ENCODE measurements at regions not wholly inside any gene's neighbourhood (a gene's known extent, or its start where the extent isn't known, plus 50 kb on each side); places are given as distances from the start of the nearest gene placed in this dataset.
A peak's percentile ranks its signal among the peaks of the same experiment; 100 is the strongest.

DNA sequence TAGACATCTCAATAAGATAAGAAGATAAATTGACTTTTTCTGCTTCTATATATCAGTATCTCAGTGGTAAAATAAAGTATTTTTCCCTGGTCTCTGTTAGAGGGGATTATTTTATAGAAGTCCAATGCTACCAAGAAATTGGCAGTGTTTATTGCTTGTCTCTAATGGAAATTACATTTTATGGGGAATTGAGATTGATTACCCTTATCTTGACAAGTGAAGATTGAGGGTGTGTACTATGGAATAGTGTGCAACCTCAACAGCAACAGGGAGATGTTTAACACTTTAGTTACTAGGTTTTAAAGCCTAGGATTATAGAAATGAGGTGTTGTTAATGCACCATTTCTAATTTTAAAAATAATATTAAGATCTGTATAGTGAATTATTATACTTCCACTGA, 154.8 kb upstream of the ROBO1 start:
- no peak for DNase-seq

DNA sequence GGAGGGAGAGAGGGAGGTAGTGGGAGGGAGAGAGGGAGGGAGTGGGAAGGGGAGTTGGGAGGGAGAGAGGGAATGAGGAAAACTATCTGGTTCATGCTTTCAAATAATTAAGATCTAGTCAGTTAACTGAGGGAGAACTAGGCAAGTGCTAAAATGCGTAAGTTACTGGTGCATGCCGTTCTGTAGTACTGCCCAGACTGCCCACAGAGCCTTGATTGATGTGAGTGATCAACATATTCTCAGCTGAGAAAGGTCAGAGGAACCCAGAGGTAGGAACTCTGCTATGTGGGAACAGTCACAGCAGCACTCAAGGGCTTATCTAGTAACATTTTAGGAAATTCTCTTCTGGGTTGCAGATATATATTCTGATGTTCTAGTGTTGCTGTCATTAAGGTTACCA, 149.8 kb upstream of the ROBO1 start:
- no peak for DNase-seq

DNA sequence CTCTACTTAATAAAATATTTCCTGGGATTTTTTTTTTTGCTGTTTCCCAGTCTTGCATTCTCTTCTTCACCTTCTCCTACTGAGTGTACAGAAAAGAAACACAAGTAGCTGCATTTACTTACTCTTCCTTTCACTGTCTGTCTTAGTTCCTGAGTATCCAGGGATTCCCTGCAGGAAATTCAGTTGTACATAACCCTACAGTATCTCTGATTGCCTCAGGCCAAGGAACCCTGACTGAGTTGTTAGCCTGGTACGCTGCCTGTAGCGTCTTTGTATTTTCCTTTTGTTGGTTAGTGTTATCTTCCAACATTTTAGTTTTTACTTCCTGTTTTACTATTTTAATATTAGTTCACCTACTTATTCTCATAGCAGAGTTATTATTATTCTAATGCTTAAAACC, 142.5 kb upstream of the ROBO1 start:
- DNase-seq = no peak

DNA sequence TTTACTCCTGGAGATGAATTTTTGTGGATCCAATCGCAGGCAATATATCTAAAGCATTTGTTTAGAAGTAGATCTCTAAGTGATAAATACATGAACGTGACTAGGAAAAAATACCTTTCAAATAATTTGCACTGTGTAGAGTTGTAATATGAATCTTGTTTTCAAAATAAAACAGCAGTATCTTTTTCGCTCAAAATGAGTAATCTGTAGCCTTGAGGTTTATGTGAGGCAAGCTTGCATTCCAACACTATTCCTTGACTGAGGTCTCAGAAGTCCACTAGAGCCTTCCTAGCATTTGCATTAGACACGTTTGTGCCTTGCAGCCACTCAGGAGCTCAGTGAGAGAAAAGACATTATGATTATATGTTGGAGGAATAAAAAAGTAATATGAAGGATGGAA, 138.3 kb upstream of the ROBO1 start:
- no peak for DNase-seq

DNA sequence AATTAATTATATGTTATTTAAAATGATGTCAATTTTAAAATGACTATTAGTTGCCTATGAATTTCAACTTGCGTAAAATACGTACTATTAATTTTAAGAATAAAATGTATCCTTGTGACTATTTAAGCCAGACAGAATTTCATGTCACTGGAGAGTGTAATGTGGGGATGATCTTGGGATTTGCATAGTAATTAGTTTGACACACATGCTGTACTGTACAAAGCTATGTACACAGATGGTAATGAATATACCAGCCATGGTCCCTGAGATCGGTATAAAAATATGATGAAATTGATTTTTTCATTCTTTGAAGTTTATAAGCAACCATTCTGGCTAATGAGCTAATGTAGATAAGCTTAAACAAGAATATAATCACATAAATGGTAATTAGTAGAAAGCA, 134.4 kb upstream of the ROBO1 start:
- no peak for DNase-seq

DNA sequence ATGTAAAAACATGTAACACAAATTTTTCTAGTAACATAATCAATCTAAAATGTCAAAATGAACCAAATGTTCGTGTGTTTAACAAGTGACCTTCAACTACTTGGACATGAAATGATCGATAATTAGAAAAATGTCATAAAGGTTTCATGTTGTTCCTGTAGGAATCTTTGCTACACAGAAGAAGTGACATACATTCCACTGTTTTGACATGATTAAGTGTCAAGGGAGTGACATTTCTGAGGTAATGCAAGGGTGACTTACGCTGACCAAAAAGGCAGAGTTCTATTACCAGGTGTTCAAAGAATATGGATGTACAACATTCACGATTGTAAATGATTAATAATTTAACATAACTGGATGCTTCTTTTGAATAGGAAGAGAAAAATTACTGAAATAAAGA, 131.1 kb upstream of the ROBO1 start:
- DNase-seq = no peak

DNA sequence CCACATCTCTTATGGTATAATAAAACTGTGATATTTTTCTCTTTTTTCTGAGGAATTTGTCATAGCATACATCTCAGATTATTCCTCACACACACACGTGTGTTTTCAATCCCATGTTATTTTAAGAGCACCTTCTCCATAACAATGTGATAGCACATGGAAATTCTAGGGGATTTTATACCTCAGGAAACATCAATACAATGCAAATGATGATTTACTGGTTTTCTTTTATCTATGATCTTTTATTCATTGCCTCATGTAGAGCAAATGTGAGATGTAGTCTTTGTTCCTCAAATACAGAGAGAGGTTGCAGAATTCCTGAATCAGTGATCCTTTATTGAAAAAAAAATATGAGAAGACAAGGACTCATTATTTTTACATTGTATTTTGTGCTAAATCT, 128.3 kb upstream of the ROBO1 start:
- DNase-seq = no peak

DNA sequence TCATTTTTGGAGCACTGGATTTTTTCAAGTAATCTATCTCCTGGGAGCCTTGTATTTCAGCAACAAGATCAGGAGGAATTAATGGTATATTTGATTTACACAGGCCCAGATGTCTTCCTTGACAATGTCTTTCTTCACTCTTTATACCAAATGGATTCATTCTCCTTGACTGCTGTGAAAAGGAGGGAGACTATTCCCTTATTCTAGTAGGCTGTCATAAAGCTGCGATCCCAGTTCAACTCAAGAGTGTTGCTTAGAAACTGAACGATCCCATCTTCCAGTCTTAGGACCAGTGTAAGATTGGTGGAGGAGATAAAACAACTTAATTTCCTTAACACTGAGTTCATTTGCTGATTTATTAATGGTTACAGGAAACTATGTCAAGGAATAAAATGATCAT, 119.4 kb upstream of the ROBO1 start:
- no peak for DNase-seq

DNA sequence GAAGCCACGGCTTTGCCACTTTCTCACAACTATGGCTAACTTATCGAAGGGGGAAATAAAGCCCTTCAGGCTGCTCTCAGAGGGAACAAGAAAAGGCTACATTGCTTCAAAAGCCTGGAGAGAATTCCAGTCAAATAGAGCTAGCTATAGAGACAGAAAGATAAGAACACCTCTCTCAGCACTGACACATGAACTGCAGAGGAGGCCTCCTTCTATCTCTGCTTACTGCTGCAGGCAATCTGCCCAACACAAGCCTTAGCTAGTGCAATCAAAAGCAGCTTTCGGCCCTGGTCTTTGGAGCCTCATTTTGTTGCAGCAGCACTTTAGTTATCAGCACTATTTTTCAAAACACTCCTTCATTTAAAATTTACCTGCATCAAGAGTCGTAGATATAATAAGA, 118.4 kb upstream of the ROBO1 start:
- no peak for DNase-seq

DNA sequence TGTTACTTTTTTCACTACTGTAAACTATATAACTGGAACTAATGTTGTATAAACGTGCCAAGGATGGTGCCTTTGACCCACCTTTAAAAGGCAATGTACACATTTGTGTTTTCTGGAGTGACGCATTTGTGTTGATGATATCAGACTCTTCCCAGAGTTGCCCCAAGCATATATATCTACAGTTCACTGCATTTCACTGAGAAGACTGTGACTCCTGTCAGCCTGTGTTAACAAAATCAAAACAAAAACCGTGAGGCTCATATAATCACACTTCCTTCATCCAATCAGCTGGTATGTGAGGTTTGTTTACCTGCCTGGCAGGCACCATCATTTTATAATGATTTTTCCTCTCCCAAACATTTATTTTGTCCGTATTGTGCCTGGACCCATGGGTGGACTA, 117.6 kb upstream of the ROBO1 start:
- no peak for DNase-seq

DNA sequence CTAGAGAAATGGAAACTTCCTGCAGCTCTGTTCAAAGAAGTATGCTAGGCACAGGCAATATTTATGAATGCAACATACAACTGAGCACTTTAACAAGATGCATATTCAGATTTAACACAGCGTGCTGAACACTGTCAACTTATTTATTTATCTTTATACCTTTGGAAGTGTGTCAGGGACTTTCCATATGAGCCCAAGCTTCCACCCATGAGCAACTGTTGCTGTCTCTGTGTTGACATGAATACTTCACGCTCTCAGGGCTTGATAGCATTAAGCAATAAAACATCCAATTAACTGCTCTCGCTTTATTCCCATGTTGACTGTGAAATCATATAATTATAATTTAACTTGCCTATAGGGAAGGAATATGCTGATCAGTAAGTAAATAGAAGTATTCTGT, 116.6 kb upstream of the ROBO1 start:
- no peak for DNase-seq

DNA sequence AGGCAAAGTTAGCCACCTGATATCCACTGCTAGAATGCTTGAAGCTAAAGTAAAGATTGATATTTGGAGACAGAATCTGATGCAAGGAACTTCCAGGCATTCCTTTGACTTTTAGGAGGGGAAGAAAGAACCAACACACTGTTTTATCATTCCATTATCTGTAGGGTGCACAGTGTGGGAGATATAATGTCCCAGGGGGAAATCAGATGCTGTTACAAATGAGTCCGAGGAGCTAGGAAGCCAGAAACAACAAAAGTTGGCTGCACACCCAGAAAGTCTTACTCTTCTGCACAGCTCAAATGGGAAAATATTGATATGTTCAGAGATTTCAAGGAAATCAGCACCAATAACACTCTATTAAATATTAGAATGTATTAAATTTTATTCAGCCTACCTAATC, 113.6 kb upstream of the ROBO1 start:
- no peak for DNase-seq

DNA sequence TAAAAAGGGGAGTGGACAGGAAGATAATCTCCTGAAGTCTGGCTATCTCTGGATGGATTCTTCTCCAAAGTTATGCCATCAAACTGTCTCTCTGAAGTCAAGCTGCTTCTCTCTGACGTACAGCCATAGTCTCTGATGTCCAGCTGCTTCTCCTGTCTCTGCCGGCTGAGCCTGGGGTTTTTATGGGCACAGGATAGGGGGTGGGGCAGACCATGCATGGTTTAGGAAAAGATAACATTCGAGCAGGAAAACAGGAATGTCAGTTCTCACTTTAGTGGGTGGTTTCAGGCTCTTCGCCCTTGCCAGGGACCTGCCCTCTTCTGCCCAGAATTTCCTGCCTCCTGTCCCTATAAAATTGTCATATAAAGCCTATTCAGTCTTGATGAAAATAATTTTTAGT, 110.9 kb upstream of the ROBO1 start:
- DNase-seq = peak; percentile 0

DNA sequence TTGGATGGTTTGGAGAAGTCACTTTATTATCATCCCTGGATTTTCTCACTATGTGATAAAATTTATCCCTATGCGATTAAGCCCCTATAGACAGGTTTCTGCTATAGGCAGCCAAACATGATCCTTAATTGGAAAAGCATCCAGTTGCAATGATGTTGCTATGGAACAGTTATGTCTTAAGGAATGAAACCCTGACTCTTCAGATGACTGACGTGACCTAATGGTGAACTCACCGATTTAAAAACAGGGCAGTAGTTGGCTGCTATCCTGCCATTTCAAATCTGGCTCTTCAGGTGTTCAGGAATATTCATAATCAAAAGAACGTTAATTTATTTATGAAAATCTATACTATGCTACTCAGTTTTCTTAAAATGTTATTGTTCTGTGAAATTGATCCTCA, 106.8 kb upstream of the ROBO1 start:
- DNase-seq = no peak

DNA sequence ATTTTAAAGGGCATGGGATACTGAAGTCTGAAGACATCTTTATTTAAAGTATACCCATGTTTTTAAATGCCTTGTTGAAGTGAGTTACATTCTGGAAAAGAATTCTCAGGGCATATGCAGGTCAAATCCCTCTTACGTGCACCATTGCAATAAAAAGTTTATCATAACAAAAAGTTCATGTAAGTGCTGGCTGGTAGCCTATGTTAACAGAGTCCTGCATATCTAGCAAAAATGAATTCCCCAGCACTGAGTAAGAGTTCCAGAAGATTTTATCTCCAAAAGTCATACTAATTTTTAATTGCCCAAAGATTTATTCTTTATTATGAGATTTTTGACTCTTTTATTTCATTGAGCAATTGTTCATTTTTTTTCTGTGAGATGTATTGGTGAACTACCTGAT, 104.7 kb upstream of the ROBO1 start:
- no peak for DNase-seq

DNA sequence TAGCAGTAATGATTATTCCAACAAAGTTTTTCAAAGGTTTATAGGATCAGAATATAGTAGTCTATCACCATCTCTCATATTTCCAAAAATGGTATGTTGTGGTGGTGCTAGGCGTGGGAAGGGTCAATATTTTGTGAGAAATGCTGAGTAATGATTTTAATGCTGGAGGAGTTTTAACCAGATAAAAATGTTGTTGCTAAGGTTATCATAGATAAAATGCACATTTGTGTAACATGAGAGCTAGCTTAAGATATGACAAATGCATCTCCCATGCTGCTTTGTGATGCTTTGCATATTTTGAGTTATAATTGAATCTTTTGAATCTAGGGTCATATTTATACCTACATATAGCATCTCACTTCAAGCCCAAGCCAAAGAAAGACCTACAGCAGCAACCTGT, 103.9 kb upstream of the ROBO1 start:
- no peak for DNase-seq

DNA sequence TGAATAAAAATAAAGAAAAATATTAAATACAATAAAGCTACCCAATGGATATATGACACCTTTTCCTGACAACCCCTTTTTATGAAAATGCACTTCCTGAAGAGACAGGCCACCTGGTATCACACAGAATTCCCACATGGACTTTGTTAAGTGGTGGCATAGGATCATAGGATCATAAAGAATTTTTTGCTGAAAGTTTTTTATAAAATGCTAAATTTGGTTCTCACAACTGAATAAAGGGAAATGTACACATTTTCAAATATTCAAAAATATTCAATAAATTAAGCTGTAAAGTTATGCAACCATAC, 102.5 kb upstream of the ROBO1 start:
- DNase-seq = no peak

DNA sequence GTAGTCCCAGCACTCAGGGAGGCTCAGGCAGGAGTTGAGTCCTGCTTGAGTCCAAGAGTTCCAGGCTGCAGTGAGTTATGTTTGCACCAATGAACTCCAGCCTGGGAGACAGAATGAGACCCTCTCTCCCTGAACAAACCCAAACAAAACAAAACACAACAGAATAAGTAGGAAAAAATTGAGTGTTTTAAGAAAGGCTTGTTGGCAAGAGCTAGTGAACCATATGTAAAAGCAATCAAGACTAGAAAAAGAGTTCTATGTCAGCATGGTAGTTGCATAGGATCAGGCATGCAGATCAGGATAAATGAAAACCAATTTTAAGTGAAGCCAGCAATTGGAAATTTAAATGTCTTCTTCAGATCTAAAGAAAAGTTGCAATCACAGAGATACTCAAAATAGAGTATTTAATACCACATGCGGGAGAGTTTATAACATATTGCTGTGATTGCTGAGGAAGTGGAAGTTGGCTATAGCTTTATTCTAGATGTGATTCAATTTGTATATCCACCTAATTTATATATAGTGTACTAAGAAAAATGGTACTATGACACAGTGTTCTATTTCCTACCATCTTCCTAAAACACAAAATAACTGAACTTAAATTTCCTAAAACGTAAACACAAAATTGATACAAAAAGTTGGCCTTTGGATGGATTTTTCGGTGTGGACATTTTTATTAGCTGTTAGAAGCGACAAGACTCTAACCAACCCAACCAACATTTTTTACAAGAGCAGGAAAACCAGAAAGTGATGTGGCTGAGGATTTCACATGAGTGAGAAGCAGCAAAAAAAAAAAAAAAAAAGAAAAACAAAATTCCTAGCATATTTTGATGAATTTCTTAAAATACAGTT, 101.9 kb upstream of the ROBO1 start:
- DNase-seq = no peak

DNA sequence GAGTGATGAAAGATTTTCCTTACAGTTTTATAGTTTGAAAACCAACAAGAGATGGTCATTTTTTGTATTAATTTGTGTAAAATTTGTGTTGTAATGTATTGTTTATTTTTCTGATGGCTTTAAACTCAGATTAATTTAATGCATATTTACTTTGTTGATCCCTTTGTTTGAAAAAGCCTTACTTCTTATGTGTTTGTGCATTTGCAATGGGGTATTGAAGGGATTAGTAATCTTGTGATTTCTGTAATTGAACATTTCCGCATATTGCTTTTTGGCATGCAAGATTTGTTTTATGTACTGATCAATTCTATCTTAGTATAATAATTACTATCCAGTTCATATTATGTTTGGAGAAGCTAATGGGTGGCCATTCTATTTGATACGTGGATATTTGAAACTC, 98.4 kb upstream of the ROBO1 start:
- no peak for DNase-seq

DNA sequence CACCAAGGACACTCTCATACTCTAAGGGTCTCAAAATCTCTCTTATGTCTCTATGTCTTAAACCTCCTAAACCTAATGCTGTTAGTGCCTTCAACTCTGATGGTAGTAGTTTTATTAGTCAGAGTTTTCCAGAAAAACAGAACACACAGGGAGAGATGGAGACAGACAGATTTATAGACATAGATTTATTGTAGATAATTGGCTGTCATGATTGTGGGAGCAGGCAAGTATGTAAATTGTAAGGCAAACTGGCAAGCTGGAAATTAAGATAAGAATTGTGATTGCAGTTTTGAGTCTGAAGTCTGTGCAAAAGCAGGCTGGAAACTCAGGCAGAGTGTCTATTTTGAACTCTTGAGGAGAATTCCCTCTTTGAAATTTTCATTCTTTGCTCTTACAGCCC, 96.3 kb upstream of the ROBO1 start:
- no peak for DNase-seq

DNA sequence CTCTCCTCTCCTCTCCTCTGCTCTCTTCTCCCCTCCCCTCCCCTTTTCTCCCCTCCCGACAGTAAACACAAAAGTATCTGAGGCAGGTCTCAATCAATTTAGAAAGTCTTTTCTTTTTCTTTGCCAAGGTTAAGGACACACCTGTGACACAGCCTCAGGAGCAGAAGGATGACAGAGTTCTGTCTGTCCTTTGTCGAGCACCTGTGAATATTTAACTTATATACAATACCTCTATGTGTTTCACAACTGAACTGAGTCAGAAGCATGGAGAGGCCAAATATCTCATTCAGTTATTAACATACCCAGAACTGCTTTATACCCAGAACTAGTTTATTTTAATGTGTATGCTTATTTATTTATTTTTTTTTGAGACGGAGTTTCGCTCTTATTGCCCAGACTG, 81.1 kb upstream of the ROBO1 start:
- DNase-seq = peak; percentile 23

DNA sequence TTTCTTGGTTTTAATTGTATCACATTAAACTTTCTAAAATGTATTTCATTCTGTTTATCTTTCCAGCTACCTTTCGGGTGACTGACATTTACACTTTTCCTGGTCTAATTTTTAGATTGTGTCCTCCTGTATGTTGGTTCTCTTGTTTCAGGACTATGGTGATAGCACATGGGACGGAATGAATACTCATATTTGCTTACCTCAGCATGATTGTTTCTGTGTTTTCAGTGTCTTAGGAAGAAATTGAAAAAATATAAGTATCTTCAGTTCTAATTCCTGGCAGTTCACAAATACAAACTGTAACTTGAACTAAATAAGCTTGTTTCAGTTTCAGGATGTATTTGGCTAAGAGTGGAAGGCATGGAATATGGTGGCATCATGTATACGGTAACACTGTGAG, 80.1 kb upstream of the ROBO1 start:
- DNase-seq = no peak

DNA sequence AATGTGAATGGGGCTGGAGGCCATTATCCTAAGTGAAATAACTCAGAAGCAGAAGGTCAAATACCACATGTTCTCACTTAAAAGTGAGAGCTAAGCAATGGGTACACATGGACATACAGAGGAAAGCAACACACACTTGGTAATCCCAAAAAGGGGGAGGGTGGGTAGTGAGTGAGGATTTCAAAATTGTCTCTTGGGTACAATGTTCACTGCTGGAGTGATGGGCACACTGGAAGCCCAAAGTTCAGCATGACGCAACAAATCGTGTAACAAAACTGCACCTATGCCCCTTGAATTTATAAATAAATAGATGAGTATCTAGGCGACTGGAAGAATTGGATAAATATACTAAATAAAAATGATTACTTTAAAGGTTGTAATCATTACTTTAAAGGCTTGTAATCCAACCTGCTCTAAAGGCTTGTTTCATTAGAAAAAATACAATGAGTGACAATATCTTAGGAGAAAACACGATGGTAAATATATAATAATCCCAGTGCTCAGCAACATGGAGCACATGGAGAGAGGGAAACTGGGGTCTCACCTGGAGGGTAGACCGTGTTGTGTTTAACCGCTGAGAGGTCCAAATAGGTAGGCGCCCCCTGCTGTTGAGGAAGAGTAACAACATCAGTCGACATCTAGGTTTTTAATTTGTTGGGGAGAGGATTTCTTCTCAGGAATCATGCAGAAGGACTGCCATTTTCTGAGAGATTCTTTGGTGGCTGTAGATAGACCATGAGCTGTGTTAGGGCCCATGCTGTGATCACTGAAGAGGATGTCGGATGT, 78.5 kb upstream of the ROBO1 start:
- DNase-seq = peak; percentile 13

DNA sequence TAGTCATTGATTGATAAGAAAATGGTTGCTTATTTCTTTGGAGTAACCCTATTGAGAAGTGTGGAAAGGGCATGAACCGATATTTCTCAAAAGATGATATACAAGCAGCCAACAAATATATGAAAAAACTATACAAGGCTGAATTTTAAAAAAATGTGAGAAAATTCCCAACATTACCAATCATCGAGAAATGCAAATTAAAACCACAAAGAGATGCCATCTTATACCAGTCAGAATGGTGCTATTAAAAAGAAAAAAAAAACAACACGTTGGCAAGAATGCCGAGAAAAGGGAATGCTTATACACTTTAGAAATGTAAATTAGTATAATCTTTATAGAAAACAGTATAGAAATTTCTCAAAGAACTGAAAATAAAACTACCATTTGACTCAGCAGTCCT, 77.7 kb upstream of the ROBO1 start:
- no peak for DNase-seq

DNA sequence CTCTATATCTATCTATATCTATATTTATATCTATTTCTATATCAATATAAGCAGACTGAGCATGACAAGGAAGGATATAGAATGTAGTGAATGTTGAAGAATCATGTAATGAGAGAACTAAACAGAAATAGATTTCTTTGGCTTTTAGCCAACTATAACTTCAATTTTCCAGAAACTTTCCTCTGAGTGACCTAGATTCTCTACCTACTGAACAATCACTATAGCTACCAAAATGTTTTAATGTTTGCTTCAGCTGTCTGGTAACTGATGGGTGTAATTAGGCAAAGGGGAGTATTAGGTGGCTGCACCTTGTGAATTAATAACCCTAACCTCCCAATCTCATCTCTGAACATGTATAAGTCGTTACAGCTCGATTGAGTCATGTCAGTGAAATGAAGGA, 76.4 kb upstream of the ROBO1 start:
- no peak for DNase-seq
